SK-N-SH (cell line): ENCODE measurements at regions not wholly inside any gene's neighbourhood (a gene's known extent, or its start where the extent isn't known, plus 50 kb on each side); places are given as distances from the start of the nearest gene placed in this dataset.

Experiments
- CHD2 ChIP-seq: fragments of 150-350 bp; IDR thresholded peaks from 2 replicates; pipeline ENCODE4 v1.6.1; 2018; ENCODE audit warnings: low read length; ENCODE audit not compliant: partially characterized antibody
- EP300 ChIP-seq, 2 experiments: IDR thresholded peaks; 2 replicates each; pipeline versions ENCODE4 v1.4.0 to v1.6.1; 2012; ENCODE audit warnings: borderline replicate concordance in 1 of 2, low read depth in 1 of 2, low read length in 1 of 2
- EZH2phosphoT487 ChIP-seq: fragments of 200-600 bp; sonication (generic); IDR thresholded peaks from 2 replicates; pipeline ENCODE4 v1.6.1; 2017; ENCODE audit warnings: low read depth, mixed run types, mild to moderate bottlenecking, antibody characterized with exemption, moderate library complexity, borderline replicate concordance
- GABPA ChIP-seq: IDR thresholded peaks from 2 replicates; pipeline ENCODE4 v1.4.0; 2012; ENCODE audit warnings: low read depth, mild to moderate bottlenecking
- MEF2A ChIP-seq: IDR thresholded peaks from 2 replicates; pipeline ENCODE4 v1.4.0; 2012; ENCODE audit warnings: low read depth, borderline replicate concordance
- POLR2AphosphoS5 ChIP-seq: IDR thresholded peaks from 2 replicates; pipeline ENCODE4 v1.6.1; 2012; ENCODE audit warnings: low read depth, low read length
- RFX5 ChIP-seq: IDR thresholded peaks from 2 replicates; pipeline ENCODE4 v1.6.1; 2012; ENCODE audit warnings: mild to moderate bottlenecking, improper control_type of control experiment, low read length
- SMC3 ChIP-seq: IDR thresholded peaks from 2 replicates; pipeline ENCODE4 v1.6.1; 2012; ENCODE audit warnings: low read depth, low read length, improper control_type of control experiment
- TAF1 ChIP-seq: IDR thresholded peaks from 2 replicates; pipeline ENCODE4 v1.6.1; 2012; ENCODE audit warnings: low read depth, mild to moderate bottlenecking, low read length, moderate library complexity, borderline replicate concordance
- TEAD4 ChIP-seq: IDR thresholded peaks from 2 replicates; pipeline ENCODE4 v1.4.0; 2012; ENCODE audit warnings: mild to moderate bottlenecking, borderline replicate concordance; ENCODE audit not compliant: insufficient read depth
- YY1 ChIP-seq: IDR thresholded peaks from 2 replicates; pipeline ENCODE4 v1.4.0; 2012; ENCODE audit warnings: low read depth, mild to moderate bottlenecking
- TF ChIP-seq, protein P1 (sequence below): IDR thresholded peaks from 2 replicates; pipeline ENCODE4 v1.4.0; 2012; ENCODE audit warnings: low read depth, borderline replicate concordance
- TF ChIP-seq, protein P2 (sequence below): fragments of 200-600 bp; sonication (generic); IDR thresholded peaks from 2 replicates; pipeline ENCODE4 v1.6.1; 2017; ENCODE audit warnings: antibody characterized with exemption, mild to moderate bottlenecking, moderate library complexity
- TF ChIP-seq, protein P3 (sequence below): IDR thresholded peaks from 2 replicates; pipeline ENCODE4 v1.4.0; 2012; ENCODE audit warnings: low read depth

DNA sequence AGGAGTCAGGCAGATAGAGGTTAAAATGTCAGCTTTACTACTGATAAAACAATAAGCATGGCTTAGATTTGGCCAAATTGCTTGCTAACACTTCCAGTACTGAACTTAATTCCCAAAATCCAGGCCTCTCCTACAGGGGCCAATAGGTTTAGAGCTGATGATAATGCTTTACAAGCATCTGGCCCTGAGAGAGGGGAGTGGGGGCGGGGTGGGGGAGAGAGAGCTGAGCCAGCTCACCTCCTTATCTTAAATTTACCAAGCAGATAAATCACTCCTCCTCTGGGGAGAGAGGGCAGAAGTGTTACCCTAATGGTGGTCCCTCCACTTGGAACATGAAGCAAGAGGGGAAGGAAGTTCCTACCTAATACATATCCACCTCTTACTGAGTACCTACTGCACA, 182.2 kb upstream of the CRY1 start:
- TF ChIP-seq, protein P1, sequence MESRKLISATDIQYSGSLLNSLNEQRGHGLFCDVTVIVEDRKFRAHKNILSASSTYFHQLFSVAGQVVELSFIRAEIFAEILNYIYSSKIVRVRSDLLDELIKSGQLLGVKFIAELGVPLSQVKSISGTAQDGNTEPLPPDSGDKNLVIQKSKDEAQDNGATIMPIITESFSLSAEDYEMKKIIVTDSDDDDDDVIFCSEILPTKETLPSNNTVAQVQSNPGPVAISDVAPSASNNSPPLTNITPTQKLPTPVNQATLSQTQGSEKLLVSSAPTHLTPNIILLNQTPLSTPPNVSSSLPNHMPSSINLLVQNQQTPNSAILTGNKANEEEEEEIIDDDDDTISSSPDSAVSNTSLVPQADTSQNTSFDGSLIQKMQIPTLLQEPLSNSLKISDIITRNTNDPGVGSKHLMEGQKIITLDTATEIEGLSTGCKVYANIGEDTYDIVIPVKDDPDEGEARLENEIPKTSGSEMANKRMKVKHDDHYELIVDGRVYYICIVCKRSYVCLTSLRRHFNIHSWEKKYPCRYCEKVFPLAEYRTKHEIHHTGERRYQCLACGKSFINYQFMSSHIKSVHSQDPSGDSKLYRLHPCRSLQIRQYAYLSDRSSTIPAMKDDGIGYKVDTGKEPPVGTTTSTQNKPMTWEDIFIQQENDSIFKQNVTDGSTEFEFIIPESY, result no peak
- TF ChIP-seq, protein P2, sequence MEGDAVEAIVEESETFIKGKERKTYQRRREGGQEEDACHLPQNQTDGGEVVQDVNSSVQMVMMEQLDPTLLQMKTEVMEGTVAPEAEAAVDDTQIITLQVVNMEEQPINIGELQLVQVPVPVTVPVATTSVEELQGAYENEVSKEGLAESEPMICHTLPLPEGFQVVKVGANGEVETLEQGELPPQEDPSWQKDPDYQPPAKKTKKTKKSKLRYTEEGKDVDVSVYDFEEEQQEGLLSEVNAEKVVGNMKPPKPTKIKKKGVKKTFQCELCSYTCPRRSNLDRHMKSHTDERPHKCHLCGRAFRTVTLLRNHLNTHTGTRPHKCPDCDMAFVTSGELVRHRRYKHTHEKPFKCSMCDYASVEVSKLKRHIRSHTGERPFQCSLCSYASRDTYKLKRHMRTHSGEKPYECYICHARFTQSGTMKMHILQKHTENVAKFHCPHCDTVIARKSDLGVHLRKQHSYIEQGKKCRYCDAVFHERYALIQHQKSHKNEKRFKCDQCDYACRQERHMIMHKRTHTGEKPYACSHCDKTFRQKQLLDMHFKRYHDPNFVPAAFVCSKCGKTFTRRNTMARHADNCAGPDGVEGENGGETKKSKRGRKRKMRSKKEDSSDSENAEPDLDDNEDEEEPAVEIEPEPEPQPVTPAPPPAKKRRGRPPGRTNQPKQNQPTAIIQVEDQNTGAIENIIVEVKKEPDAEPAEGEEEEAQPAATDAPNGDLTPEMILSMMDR, result no peak
- TF ChIP-seq EP300 (IDR thresholded peaks at IDR 0.05; ENCODE audit: borderline replicate concordance in 1 of 2, low read depth in 1 of 2, low read length in 1 of 2) (no peak), EZH2phosphoT487 (no peak), YY1 (no peak), SMC3 (no peak), MEF2A (no peak), TAF1 (no peak), POLR2AphosphoS5 (no peak), TEAD4 (no peak), RFX5 (no peak), CHD2 (no peak), GABPA (no peak)
- TF ChIP-seq, protein P3, sequence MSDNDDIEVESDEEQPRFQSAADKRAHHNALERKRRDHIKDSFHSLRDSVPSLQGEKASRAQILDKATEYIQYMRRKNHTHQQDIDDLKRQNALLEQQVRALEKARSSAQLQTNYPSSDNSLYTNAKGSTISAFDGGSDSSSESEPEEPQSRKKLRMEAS, result no peak
